GM20000 (cell line): ENCODE measurements at regions not wholly inside any gene's neighbourhood (a gene's known extent, or its start where the extent isn't known, plus 50 kb on each side); places are given as distances from the start of the nearest gene placed in this dataset.
"Not testable (repeated sequence)": the region's sequence is repeated elsewhere in the genome, so short reads cannot be mapped to it uniquely, and the experiment has no call there.

Experiments used
- DNase-seq: peaks from one replicate; pipeline ENCODE4 v3.0.0; 2012; ENCODE audit warnings: low spot score
- TF ChIP-seq, protein P1 (sequence below): IDR thresholded peaks from 2 replicates; pipeline ENCODE4 v1.5.1; 2012; ENCODE audit warnings: mild to moderate bottlenecking, control low read depth; ENCODE audit errors: extremely low read depth, missing control alignments

DNA sequence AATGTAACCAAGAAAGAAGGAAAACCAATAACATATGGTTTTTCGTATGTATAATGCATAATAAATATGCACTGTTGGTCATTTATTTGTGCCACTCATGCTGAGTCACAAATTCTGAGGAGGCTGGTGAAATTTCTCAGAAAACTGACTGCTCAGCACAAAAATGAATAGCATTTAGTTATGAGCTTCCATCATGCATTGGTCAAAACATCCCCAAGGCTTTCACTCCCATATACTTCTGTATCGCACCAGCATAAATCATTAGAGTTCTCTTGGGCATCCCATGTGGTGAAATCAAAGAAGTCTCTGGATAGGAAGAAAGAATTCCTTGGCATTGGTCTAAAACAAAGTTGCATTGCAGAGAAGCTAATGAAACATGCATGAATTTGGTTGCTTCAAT is 785.6 kb upstream of the CDH8 start:
- TF ChIP-seq, protein P1, sequence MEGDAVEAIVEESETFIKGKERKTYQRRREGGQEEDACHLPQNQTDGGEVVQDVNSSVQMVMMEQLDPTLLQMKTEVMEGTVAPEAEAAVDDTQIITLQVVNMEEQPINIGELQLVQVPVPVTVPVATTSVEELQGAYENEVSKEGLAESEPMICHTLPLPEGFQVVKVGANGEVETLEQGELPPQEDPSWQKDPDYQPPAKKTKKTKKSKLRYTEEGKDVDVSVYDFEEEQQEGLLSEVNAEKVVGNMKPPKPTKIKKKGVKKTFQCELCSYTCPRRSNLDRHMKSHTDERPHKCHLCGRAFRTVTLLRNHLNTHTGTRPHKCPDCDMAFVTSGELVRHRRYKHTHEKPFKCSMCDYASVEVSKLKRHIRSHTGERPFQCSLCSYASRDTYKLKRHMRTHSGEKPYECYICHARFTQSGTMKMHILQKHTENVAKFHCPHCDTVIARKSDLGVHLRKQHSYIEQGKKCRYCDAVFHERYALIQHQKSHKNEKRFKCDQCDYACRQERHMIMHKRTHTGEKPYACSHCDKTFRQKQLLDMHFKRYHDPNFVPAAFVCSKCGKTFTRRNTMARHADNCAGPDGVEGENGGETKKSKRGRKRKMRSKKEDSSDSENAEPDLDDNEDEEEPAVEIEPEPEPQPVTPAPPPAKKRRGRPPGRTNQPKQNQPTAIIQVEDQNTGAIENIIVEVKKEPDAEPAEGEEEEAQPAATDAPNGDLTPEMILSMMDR = no peak
- DNase-seq = no peak

DNA sequence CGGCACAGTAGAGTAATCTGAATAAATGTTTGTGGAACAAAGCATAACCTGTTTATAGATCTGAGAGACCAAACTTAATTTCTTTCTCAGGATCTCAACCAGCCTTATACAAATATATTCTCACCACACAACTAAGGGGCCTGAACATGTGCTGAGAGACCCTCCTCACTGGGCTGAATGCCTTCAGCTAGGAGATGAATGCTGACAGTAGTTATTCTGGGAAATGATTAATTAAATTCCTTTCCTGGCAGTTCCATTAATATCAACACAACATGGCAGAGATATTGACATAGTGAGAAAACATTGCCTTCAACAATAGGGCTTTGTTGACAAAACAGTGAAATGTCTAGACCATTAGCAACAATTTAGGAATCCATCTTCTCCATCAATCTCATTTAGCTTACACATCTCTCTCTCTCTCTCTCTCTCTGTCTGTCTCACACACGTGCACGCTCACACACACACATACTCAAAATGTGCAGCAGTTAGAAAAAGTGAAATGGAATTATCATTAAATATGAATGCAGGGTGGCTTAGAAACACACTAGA is 780.8 kb upstream of the CDH8 start:
- no peak for DNase-seq
- TF ChIP-seq, protein P1 = no peak

DNA sequence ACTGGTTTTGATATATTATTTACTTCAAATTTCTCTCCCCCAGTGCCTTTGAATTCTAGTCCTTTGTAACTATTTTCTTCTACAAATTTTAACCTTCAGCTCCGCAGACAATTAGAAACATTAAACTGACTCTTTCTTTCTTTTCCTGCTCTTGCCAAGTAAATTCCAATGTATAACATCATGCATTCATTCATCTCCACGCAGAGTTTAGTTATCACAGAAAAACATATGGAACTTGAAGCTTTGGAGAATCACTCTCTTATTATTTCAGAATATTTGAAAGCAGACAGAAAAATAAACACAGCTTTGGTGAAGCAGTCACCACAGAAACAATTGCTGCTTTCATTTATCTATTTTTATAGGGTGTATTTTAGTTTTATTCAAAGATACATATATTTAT is 778.7 kb upstream of the CDH8 start:
- TF ChIP-seq, protein P1 = no peak
- no peak for DNase-seq

DNA sequence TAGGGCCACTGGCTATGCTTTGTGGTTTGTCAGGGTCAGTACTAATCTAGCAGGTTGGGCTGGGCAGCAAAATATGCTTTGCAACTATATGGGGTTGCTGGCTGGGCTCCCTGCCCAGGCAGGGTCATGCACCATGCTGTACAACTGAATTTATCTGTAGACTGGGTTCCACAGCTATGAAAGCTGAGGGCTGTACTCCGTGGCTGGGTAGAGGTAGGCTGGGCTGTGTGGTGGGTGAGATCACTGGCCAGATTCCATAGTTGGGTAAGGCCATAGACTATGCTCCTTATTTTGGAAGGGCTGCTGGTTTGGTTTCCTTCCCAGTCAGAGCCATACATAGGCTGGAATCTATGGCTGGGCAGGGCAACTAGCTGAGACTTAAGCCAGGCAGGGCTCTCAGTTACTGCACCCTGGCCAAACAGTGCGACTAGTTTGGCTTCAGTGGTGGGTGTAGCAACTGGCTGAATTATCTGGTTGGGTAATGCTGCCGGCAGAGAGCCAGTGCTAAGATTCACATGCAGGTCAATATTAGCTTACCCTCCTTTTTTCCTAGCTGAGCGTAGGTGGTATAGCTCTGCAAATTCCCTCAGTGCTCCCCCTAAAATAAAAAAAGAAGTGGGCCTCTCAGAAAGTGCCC is 769.1 kb upstream of the CDH8 start:
- TF ChIP-seq, protein P1 = no peak
- no peak for DNase-seq

DNA sequence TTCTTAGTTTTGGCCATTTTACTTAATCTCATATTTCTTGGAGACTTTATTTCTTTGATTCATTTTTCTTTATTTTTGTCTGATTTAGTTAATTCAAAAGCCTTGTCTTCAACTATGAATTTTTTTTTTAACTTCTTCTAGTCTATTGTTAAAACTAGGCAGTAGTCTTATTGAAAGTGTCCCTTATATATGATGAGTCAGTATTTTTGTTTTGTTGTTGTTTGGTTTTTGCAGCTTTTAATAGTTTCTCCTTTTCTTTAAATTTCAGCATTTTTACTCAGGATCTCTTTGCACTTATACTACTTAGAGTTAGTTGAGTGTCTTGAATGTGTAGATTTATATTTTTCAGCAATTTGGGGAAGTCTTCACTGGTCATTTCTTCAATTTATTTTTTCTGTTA is 758.5 kb upstream of the CDH8 start:
- TF ChIP-seq, protein P1 = no peak
- no peak for DNase-seq

DNA sequence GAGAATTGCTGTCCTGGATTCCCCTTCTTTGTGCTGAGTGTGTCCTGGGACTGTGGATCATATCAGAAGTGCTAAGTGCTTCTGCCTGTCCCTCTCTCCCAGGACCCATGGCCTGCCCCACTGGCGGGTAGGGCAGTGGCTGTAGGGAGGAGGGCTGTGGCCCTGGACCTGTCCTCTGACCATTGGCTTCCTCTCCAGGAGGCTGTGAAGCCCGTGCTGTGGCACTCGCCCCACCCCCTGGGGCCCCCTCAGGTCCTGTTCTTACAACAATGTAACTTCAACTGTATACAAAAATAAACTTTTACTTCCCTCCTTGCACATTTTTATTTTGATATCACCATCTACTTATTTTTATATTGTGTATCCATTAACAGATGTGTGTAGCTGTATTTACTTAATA is 743.8 kb upstream of the CDH8 start:
- DNase-seq = not testable (repeated sequence)

DNA sequence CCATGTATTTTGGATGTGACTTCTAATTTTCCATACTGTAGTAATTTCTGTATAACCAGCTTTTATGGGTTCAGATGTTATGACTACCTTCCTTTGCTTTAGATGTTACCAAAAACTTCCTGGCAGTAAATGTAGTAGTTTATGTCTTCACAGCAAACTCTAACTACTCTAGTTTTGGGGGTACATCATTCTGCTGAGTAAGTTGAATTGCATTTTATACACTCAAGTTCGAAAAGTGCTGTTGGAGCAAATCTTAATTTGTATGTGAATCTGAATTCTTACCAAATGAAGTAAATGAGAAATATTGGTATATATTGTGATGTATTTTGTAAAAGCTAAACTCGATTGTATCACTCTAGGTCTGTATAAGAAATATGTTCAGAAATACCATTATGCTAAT is 728.3 kb upstream of the CDH8 start:
- TF ChIP-seq, protein P1 = no peak
- DNase-seq = no peak

DNA sequence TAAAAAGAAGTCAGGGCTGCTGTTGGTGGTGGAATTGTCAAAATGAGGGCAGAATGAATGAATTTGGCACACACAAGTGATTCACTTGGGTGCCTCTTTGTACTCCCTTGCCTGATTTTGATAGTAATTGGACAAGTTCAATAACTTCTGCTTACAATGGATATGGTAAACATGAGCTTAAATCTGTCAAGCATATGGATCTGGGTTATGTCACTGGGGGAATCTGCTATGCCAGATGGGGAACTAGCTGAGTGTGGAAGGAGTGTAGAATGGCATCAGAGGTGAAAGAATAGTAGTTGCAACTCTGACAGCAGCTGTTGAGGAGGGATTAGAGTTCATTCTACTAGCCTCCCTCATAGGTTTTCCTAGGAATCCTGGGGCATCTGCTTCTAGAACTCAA is 724.2 kb upstream of the CDH8 start:
- no peak for DNase-seq
- TF ChIP-seq, protein P1 = no peak
